ENCODE measurements at regions not wholly inside any gene's neighbourhood (a gene's known extent, or its start where the extent isn't known, plus 50 kb on each side); places are given as distances from the start of the nearest gene placed in this dataset.

GRCh38 chr3:66755924-66756323, 242.2 kb upstream of the KBTBD8 start:
- WGBS, 4 donors: 80 to 89% (median 81%) methylated on average over 6 of the region's 6 CpGs
- Histone ChIP-seq H3K9me3 (replicated peaks in 1 of 3) (no peaks in the 10 kb centered on the region), H3K36me3 (replicated peaks in 1 of 2) (no peaks in the 10 kb centered on the region), H3K4me3 (no peak overlapping the region), H3K4me1 (replicated peaks in 1 of 2) (no peaks in the 10 kb centered on the region), H3K27me3 (no peaks in the 10 kb centered on the region), H3K27ac (no peak overlapping the region)
- intact Hi-C loops (cut with DNase I): no loop called here
- TF ChIP-seq CTCF (IDR thresholded peaks at IDR 0.05): no peak
- TF ChIP-seq POLR2A (IDR thresholded peaks at IDR 0.05): no peak
- DNase-seq: no peak

GRCh38 chr3:66756468-66757036, 241.6 kb upstream of the KBTBD8 start:
- 78 to 90% (median 88%) methylated on average over 8 of the region's 8 CpGs for WGBS, 4 donors
- no peak overlapping the region for H3K4me3 ChIP-seq
- DNase-seq: no peak
- no peaks in the 10 kb centered on the region for H3K27me3 ChIP-seq
- H3K4me1 ChIP-seq (replicated peaks in 1 of 2): no peaks in the 10 kb centered on the region
- H3K36me3 ChIP-seq (replicated peaks in 1 of 2): no peaks in the 10 kb centered on the region
- H3K9me3 ChIP-seq (replicated peaks in 1 of 3): no peaks in the 10 kb centered on the region
- intact Hi-C loops (cut with DNase I): no loop called here
- no peak overlapping the region for H3K27ac ChIP-seq
- TF ChIP-seq CTCF (IDR thresholded peaks at IDR 0.05) (no peak), POLR2A (IDR thresholded peaks at IDR 0.05) (no peak)

GRCh38 chr3:66761093-66761780, 236.9 kb upstream of the KBTBD8 start:
- intact Hi-C loops (cut with DNase I): no loop called here

More at GRCh38 chr3:66761093-66761780, 236.9 kb upstream of the KBTBD8 start:
- no peaks in the 10 kb centered on the region for H3K27me3 ChIP-seq
- TF ChIP-seq CTCF (IDR thresholded peaks at IDR 0.05) (no peak), POLR2A (IDR thresholded peaks at IDR 0.05) (no peak)
- H3K36me3 ChIP-seq (replicated peaks in 1 of 2): no peaks in the 10 kb centered on the region
- no peaks in the 10 kb centered on the region for H3K4me1 ChIP-seq (replicated peaks in 1 of 2)
- H3K9me3 ChIP-seq (replicated peaks in 1 of 3): no peaks in the 10 kb centered on the region
- 78 to 89% (median 86%) methylated on average over 9 of the region's 9 CpGs for WGBS, 4 donors
- no peak for DNase-seq
- no peak overlapping the region for H3K27ac ChIP-seq
- H3K4me3 ChIP-seq: no peak overlapping the region

Data from adrenal gland (tissue), 9 donors.